ENCODE measurements at regions not wholly inside any gene's neighbourhood (a gene's known extent, or its start where the extent isn't known, plus 50 kb on each side); places are given as distances from the start of the nearest gene placed in this dataset.
"Not testable (repeated sequence)": the region's sequence is repeated elsewhere in the genome, so short reads cannot be mapped to it uniquely, and the experiment has no call there.

DNA sequence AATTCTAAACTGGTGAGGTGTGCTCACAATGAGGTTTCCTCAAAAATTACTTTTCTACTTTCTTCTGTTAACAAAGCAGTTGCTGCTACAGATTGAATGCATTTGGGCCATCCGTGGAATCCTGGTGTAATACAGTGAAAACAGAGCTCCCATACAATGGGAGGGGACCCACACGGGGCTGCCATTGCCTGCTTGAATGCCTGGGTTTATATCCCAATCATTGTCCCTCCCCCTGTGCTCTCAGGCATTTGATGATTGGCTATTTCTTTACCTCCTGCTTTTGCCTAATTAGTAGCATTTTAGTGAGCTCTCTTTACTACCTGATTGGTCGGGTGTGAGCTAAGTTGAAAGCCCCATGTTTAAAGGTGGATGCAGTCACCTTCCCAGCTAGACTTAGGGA lies 52.9 kb upstream of the CSF1 start:
- not testable (repeated sequence) for DNase-seq (ENCODE audit: low spot score)

DNA sequence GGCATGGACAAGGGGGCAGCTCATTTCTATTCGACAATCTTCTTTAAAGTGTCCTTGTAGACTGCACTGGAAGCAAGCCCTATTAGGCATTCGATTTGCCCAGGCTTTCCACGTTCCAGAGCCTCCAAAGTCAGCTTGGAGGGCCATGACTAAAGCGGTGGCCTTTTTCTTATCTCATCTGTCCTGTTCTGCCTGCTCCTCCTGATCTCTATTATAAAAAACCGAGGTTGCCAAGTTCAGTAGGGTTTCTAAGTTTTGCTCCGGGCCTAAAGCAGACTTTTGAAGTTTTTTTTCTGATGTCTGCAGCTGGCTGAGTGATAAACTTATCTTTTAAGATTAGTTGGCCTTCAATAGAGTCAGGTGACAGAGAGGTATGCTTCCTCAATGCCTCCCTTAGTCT lies 54.7 kb upstream of the CSF1 start:
- not testable (repeated sequence) for DNase-seq (ENCODE audit: low spot score)

DNA sequence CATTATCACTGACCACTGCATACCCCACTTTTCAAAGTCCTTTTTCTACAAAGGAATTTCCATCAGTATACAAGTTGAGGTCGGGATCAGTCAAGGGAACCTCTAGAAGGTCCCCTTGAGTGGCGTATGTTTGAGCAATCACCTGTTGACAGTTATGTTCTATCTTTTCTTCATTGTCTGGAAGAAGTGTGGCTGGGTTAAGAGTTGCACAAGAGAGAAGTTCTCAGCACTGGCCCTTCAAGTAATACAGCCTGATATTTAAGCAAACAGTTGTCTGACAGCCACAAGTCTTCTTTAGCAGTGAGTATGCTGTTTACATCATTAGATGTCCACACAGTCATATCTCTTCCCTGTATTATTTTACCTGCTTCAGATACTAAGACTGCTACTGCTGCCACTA lies 56.7 kb upstream of the CSF1 start:
- DNase-seq (ENCODE audit: low spot score): not testable (repeated sequence)

DNA sequence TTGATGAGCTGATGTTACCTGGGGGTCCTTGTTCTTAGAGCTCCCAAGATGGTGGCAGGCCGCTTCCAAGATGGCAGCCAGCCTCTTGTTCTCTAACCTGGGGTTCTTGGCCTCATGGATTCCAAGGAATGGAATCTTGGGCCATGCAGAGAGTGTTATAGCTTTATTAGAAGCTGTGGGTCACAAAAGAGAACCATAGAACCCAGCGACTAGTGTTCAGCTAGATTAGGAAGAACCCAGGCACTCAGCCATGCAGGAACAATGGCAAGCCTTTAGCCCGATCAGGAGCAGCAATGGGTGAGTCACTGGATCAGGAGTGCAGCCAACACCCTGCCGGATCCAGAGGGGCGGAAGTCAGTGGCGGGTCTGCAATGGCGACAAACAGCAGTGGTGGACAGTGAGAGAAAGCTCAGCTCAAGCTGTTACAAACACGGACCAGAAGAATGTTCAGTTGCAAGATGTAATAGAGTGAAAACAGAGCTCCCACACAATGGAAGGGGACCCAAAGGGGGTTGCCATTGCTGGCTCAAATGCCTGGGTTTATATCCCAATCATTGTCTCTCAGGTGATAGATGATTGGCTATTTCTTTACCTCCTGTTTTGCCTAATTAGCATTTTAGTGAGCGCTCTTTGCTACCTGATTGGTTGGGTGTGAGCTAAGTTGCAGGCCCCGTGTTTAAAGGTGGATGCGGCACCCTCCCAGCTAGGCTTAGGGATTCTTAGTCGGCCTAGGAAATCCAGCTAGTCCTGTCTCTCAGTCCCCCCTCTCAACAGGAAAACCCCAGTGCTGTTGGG lies 58.2 kb upstream of the CSF1 start:
- DNase-seq (ENCODE audit: low spot score): not testable (repeated sequence)

DNA sequence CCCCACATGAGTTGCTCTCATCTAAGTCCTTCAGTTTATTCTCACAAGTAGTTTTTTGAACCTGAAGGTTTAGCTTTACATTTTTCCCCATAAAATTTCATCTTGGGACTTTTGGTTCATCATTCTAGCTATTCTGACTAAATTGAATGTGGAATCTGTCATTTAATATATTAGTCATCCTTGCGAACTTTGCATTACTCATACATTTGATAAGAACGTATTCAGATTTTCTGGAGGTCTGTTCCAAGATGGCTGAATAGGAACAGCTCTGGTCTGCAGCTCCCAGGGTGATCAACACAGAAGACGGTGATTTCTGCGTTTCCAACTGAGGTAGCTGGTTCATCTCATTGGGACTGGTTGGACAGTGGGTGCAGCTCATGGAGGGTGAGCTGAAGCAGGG lies 59.8 kb upstream of the CSF1 start:
- DNase-seq (ENCODE audit: low spot score): no peak

DNA sequence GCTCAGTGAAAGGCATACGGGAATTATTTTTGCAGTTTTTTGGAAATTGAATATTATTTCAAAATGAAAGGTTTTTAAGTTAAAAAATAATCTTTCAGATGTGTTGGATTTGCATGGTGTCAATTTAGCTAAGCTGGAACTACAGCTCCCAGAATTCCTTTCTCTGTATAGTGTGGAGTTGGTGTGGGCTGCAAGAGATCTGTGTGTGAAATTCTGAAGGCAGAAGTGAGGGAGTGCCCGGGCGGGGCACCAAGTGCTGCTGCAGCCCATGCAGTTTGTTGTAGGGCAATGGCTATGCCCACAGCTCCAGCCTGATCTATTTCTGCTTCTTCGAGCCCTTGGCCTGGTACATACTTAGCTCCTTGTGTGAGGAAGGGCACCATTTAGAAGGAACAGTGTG lies 60.5 kb upstream of the CSF1 start:
- DNase-seq (ENCODE audit: low spot score): no peak

DNA sequence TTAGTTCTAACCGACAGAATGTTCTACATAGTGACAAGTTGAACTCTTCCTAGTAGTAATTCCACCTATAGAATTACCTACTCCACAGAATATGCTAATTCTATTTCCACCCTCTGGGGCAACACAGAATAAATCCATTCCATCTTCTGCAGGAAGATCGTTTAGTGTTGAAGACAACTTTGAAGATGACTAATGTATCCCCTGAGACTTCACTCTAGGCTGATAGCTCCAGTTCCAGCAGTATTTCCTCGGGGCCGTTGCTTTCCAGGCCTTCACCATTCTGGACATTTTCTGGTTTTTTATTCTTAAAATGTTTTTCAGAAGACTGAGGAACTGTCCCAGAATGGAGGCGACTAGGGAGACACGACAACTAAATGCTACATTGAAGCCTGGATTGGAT lies 61.0 kb upstream of the CSF1 start:
- no peak for DNase-seq (ENCODE audit: low spot score)

DNA sequence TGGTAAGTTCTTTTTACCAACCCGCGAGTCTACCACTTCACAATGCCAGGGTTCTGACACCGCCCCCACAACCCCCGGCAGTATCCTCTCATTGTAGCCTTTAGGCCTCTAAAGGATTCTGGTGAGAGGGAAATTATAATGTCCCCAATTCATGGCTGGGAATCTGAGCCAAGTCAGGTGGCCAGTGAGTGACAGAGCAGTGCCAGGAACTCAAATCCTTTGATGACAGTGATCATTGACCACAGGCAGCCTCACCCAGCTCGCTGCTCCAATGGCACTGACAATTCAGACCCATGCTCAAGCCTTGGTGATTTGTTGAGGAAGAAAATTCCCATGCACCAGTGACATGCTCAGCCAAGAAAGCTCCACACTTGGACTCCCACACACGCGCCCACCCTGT lies 63.4 kb upstream of the CSF1 start:
- no peak for DNase-seq (ENCODE audit: low spot score)

DNA sequence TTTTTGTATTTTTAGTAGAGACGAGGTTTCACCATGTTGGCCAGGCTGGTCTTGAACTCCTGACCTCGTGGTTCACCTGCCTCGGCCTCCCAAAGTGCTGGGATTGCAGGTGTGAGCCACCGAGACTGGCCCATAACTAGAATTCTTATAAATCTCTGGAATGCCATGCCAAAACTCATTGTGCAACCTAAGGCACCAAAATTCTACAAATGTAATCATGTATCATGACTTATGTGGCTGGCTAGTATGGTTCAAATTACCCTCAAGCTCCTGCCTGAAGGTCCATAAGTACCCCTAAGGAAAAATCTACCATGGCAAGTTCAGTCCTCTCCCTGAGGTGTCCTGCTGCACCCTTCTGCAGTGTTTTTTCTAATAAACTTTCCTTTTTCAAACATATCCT lies 63.8 kb upstream of the CSF1 start:
- DNase-seq (ENCODE audit: low spot score): no peak

DNA sequence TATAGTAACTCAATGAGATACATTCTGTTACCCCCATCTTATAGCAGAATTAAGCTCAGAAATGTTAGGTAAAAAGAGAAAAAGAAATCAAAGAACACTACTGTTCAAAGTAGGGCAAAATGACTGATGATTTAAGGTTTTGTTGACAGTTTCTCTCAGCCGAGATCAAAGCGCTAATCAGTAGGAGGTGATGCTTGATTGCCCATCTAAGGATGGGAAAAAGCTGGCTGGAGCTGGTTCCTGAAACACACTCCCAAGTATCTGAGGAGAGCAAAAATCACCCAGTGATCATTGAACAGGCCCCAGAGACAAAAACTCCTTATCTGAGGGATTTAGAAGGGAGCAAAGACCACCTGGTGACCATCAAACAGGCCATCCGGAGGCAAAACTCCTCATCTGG lies 64.5 kb upstream of the CSF1 start:
- DNase-seq (ENCODE audit: low spot score): no peak

DNA sequence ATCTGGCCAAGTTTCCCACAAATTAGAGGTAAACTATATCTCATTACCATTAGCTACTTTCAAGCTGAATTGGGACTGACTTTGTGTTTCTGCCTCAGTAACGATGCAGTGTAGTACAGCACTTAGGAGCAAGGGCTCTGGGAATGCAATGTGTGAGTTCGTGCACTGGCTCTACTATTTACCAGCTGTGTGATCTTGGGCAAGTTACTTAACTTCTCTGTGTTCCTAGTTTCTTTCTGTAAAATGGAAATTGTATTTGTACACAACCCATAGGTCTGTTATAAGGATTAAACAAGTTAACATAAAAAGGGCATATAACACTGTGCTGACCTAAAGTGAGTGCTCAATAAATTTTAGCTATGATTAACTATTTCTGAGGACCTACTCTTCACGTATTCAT lies 65.0 kb upstream of the CSF1 start:
- no peak for DNase-seq (ENCODE audit: low spot score)

DNA sequence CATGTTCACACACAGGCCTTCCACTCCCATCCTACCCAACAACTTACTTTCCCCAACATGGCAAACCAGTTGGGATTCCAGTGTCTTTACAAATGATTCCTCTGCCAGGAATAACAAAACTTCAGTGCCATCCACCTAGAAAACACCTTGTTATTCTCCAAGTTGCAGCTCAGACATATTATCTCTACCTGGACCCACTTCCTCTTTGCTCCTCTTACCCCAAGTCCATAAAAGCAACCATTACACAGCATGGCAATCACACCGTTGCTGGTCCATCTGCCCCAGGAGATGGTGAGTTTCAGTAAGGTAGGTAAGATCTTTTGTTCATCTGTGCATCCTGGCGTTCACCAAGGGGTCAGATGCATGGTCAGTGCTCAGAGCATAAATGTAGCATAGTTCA lies 66.0 kb upstream of the CSF1 start:
- DNase-seq (ENCODE audit: low spot score): no peak

DNA sequence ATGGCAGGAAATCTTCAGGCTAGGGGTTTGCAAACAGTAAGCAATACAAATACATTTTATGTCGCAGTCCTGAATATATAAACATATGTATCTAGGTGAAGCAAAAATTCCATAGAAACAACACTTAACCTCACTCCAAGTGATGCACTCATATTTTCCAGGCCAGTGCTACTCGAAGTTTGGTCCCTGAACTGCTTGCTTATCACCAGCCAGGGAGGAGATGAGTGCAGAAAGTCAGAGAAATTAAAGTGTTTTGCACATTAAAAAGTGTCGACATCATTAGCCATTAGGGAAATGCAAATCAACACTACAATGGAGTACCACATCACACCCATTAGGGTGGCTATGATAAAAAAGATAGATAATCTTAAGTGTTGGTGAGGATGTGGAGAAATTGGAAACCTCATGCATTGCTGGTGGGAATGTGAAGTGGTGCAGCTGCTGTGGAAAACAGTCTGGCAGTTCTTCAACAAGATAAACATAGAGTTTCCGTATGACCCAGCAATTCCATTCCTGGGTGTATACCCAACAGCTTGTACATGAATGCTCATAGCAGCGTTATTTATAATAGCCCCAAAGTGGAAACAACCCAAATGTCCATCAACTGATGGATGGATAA lies 70.5 kb upstream of the CSF1 start:
- DNase-seq (ENCODE audit: low spot score): no peak

DNA sequence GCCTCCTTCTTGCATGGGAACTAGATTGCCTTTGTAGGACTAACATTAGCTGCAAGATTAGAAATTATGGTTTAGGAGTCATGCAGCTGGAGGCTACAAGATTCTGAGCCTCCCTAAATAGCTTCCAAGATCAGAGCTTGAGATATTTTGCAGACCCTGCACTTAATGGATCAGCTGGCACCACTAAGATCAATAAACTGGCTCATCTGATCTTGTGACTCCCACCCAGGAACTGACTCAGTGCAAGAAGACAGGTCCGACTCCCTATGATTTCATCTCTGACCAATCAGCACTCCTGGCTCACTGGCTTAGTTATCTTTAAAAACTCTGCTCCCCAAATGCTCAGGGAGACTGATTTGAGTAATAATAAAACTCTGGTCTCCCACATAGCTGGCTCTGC lies 71.4 kb upstream of the CSF1 start:
- not testable (repeated sequence) for DNase-seq (ENCODE audit: low spot score)

DNA sequence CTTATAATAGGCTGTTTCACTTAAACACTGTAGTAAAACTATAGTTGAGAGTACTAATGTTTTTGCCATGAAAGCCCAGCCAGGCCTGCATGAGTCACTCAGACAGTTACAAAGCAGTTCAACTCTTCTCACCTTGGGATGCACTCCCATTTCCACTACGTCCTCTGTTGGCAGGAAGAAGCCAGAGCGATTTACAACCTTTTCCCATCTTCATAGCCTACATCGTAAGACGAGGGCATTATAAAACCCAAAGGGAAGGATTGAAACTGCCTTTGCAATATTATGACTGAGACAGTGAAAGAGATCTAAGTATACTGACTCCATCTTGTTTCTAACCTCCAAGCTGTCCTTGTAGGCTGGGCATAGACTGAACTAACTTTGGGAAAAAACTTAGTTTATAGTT lies 71.8 kb upstream of the CSF1 start:
- no peak for DNase-seq (ENCODE audit: low spot score)

DNA sequence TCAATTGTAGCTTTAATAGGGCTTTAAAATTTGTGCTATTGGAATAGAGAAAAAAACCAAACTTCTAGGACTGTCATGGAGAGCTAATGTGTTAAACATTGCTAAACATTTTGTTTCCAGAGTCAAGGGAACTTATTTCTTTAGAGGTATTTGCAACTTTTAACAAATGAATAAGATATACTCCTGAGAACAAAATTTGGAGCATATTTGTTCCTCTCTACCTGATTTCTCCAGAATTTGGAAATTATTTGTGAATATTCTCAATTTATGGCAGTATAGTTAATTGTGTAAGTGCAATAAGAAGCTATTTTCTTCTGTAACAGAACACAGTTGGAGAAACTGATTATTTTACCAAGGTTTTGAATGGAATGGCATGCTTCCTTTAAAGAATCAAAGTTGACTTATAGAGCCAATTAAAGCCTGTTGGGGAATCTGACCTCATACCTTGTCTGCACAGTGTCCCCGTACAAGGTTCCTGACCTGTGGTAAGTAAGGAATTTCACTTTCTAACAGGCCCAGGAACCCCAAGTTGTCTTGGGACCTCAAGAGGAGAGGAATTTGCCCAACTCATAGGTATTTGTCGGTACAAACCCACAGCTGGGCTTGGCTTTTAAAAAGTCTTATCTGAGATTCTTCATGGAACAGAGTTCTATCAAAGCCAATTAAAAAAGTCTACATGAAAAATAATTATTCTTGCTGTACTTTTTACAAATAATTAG lies 72.6 kb upstream of the CSF1 start:
- peak; percentile 16 for DNase-seq (ENCODE audit: low spot score)

DNA sequence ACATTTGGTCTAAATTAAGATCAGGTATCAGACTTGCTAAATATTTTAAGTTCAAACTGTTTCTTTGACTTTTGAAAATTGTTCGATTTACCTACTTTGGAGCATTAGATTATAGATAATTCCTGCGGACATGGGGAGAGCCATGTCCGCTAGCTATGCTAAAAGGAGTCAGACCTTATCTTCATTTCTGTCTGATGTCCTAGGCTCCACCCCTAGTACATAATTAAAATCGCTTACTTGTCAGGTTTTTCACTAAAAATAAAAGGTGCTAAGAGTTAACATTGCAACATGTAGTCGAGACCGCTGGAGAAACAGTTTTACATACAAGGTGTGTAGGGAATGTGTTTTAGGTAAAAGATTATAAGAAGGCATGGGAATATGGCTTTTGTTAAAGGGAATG lies 71.9 kb upstream of the EPS8L3 start:
- DNase-seq (ENCODE audit: low spot score): not testable (repeated sequence)

DNA sequence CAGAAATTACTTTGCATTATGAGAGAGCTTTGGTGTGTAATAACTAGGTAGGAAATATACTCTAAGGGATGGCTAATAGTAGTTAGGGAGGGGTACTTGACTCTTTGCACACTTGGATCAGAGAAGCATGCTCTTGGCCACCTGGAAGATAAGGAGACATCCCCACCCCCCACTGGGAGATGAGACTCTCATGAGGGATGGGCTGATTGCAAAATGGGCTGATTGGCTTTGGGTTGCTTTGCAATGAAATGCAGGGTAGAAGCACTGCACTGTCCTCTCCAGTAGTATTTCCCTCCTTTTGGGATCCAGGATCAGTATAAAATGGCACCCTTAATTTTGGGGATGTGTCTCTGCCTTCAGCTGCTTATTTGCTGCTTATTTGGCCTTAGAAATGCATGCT lies 71.2 kb upstream of the EPS8L3 start:
- DNase-seq (ENCODE audit: low spot score): no peak

DNA sequence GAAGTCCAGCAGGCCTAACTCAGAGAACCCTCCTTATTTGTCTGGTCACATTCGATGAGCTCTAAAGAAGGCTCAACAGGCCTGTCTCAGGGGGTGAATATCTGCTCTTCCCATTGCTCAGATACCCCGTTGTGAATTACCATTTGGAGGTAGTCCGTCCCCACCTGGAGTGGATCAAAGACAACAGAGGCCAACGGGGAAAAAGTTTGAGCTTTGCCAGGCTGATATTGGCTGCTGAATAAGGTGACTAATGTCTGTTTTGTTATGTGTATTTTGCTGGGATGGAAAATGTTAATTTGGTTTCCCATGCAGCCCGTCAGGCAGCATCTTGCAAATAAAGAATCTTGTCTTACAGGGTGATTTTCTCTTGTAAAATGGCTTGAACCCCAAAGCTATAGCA lies 69.2 kb upstream of the EPS8L3 start:
- DNase-seq (ENCODE audit: low spot score): no peak

DNA sequence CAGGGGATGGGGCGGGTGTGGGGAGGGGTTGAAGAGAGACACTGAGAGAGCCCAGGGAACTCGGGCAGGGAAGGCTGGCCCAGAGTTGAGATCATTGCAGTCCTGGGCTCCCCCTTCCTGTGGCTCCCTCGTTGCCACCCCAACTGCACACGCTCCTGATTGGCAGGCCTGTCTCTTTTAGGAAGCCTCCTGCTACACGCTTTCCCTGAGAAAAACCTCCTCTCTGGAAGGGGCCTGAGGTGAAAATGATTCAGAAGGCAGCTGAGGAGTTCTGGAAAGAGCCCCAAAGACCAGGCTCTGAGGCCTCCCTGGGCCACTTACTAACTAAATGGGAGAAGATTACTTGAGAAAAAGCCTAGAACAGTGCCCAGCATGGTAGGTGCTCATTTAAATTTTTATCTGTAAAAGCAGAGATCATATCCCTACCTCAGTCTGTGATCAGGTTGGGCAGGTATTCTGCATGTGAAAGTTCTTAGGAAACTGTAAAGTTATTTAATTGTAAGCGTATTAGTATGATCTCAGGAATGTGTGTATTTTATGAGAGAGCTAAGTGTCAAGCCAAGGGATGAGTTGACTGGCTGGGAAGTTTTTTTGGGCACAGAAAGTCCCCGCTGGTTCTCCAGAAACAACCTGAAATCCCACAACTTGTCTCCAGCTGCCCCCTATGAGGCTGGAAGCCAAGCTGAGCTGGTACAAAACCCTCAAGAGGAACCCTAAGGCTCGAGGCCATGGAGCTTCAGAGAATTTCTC lies 65.2 kb upstream of the EPS8L3 start:
- no peak for DNase-seq (ENCODE audit: low spot score)

DNA sequence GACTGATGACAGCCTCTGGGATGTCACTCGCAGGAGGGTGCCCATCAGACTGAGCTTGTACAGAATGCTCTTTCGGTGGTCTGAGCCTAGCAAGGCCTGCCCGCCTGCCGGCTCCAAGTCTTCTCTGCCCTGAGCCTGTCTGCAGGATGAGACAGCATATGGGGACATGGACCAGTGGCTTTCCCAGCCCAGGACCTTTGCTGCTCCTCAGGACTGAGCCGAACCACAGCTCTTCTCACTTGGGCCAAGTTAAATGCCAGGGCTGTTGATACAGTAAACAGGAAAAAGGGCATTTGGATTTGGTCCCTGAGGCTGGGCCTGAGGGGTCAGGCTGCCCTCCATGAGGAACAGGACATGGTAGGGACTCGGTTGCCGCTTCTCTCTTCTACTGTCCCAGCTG lies 64.3 kb upstream of the EPS8L3 start:
- no peak for DNase-seq (ENCODE audit: low spot score)

DNA sequence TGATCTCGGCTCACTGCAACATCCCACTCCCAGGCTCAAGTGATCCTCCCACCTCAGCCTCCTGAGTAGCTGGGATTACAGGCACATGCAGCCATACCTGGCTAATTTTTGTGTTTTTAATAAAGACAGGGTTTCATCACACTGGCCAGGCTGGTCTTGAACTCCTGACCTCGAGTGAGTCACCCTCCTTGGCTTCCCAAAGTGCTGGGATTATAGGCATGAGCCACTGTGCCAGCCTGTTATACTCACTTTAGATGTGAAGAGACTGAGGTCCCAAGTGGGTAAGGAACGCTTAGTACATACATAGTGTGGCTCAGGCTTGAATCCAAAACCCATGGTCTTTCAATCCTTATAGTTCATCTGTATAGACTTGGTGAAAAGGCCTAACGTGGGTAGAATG lies 63.7 kb upstream of the EPS8L3 start:
- no peak for DNase-seq (ENCODE audit: low spot score)

DNA sequence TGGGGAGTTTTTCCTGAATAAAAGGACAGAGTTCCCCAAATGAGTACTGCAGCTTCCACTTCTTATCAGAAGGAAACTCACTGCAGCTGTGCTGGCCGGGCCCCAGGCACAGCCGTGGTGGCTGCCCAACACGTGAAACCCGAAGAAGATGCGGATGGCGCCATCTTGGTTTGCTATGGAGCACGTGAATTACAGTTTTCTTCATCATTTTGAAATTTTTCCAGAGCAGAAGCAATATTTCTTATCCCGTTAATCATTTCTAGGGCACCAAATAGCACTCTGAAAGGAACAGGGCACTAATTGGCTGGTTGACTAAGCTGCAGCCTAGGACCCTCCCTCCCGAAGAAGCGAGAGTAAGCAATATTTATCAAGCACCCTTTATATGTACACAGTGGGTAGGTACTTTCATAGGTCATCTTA lies 63.2 kb upstream of the EPS8L3 start:
- no peak for DNase-seq (ENCODE audit: low spot score)

All from cerebellar cortex (tissue), 1 donor.